A549 (cell line): ENCODE measurements at regions not wholly inside any gene's neighbourhood (a gene's known extent, or its start where the extent isn't known, plus 50 kb on each side); places are given as distances from the start of the nearest gene placed in this dataset.

Experiments used
- ATAC-seq, 2 experiments: fragments of 200-7000 bp in 1 of 2; fragments of >200 bp in 1 of 2; cut with Nextera tagmentation in 1 of 2; cut with Tn5 transposase in 1 of 2; 3 replicates each; pipeline versions ENCODE4 v1.8.0 to v1.9.1; 2018 to 2020; ENCODE audit warnings: mild to moderate bottlenecking in 1 of 2, moderate library complexity in 1 of 2
- CTCF ChIA-PET: fragments of 300-600 bp; sonication (Branson Sonifier 250); formaldehyde crosslinking; extraction: SDS; loops from one replicate; lab custom pipeline; 2021; ENCODE audit warnings: antibody characterized with exemption, inconsistent platforms; lab: Yijun Ruan, JAX
- POLR2A ChIA-PET: fragments of 350-600 bp; formaldehyde crosslinking; extraction: SDS; loops from one replicate; lab custom pipeline; 2021; ENCODE audit warnings: antibody characterized with exemption, inconsistent platforms; lab: Yijun Ruan, JAX
- DNase-seq, 2 experiments: peaks; one replicate each; pipeline versions ENCODE4 v3.0.0 to v3.0.0-alpha.2; 2011 to 2016; ENCODE audit warnings: low read depth in 1 of 2, low spot score in 1 of 2
- FAIRE-seq: peaks from 2 replicates; lab custom pipeline; 2011; peaks lifted over from hg19 to GRCh38; lab: Jason Lieb, UNC
- H3K27ac ChIP-seq, 2 experiments: fragments of >200 bp; sonication (Bioruptor Twin); formaldehyde crosslinking; 3 replicates each; pipeline ENCODE4 v1.5.1; 2016 to 2017
- H3K4me1 ChIP-seq: fragments of >200 bp; sonication (Bioruptor Twin); formaldehyde crosslinking; 3 replicates; pipeline ENCODE4 v1.6.1; 2016
- H3K4me2 ChIP-seq: fragments of >200 bp; sonication (Bioruptor Twin); formaldehyde crosslinking; 3 replicates; pipeline ENCODE4 v1.6.1; 2016
- H3K4me3 ChIP-seq: fragments of >200 bp; sonication (Bioruptor Twin); formaldehyde crosslinking; 3 replicates; pipeline ENCODE4 v1.5.1; 2016
- H3K9me3 ChIP-seq: fragments of >200 bp; sonication (Bioruptor Twin); formaldehyde crosslinking; 3 replicates; pipeline ENCODE4 v1.6.1; 2016
- CBX2 ChIP-seq: fragments of 200-600 bp; sonication (generic); IDR thresholded peaks from 2 replicates; pipeline ENCODE4 v1.6.1; 2016; ENCODE audit warnings: low read depth, mild to moderate bottlenecking, borderline replicate concordance
- CHD2 ChIP-seq: fragments of 150-350 bp; IDR thresholded peaks from 2 replicates; pipeline ENCODE4 v1.6.1; 2014; ENCODE audit warnings: low read length; ENCODE audit not compliant: partially characterized antibody
- CHD4 ChIP-seq: fragments of 200-600 bp; sonication (generic); IDR thresholded peaks from 2 replicates; pipeline ENCODE4 v1.6.1; 2016; ENCODE audit warnings: antibody characterized with exemption, mild to moderate bottlenecking, borderline replicate concordance
- ESRRA ChIP-seq: fragments of 150-350 bp; IDR thresholded peaks from 2 replicates; pipeline ENCODE4 v1.6.1; 2014; ENCODE audit warnings: mild to moderate bottlenecking, low read length, borderline replicate concordance
- GATA3 ChIP-seq: IDR thresholded peaks from 2 replicates; pipeline ENCODE4 v1.6.1; 2012; ENCODE audit warnings: borderline replicate concordance
- HOXA7 ChIP-seq: fragments of 250-450 bp; sonication (Bioruptor Pico); IDR thresholded peaks from 2 replicates; pipeline ENCODE4 v1.5.0; 2020; ENCODE audit warnings: mild to moderate bottlenecking, moderate library complexity
- HOXB13 ChIP-seq: fragments of 250-450 bp; sonication (Bioruptor Pico); IDR thresholded peaks from 2 replicates; pipeline ENCODE4 v1.5.0; 2020; ENCODE audit warnings: low read depth, mild to moderate bottlenecking, moderate library complexity
- KDM1A ChIP-seq: fragments of 200-600 bp; sonication (generic); IDR thresholded peaks from 2 replicates; pipeline ENCODE4 v1.6.1; 2016; ENCODE audit warnings: low read depth, mild to moderate bottlenecking
- KDM5A ChIP-seq: fragments of 200-600 bp; sonication (generic); IDR thresholded peaks from 2 replicates; pipeline ENCODE4 v1.6.1; 2016; ENCODE audit warnings: antibody characterized with exemption, mild to moderate bottlenecking
- MAX ChIP-seq: IDR thresholded peaks from 2 replicates; pipeline ENCODE4 v1.6.1; 2012
- NR3C1 ChIP-seq: fragments of >200 bp; sonication (Bioruptor Twin); formaldehyde crosslinking; IDR thresholded peaks from 3 replicates; pipeline ENCODE4 v1.6.1; 2017
- RARB ChIP-seq: fragments of 250-450 bp; sonication (Bioruptor Pico); IDR thresholded peaks from 2 replicates; pipeline ENCODE4 v1.8.0; 2021; ENCODE audit warnings: mild to moderate bottlenecking, moderate library complexity
- RCOR1 ChIP-seq: fragments of 150-350 bp; IDR thresholded peaks from 2 replicates; pipeline ENCODE4 v1.6.1; 2014; ENCODE audit warnings: antibody characterized with exemption, low read length, low read depth
- RFX5 ChIP-seq: fragments of 450-650 bp; IDR thresholded peaks from 2 replicates; pipeline ENCODE4 v1.7.1; 2014; ENCODE audit warnings: antibody characterized with exemption, mild to moderate bottlenecking, moderate library complexity
- SREBF2 ChIP-seq: fragments of 450-650 bp; IDR thresholded peaks from 2 replicates; pipeline ENCODE4 v1.6.1; 2014; ENCODE audit warnings: mild to moderate bottlenecking, moderate library complexity
- TP53 ChIP-seq: fragments of 250-450 bp; sonication (Bioruptor Pico); IDR thresholded peaks from 2 replicates; pipeline ENCODE4 v1.5.0; 2021; ENCODE audit warnings: mild to moderate bottlenecking, moderate library complexity
- ZFP36 ChIP-seq: fragments of 450-650 bp; IDR thresholded peaks from 2 replicates; pipeline ENCODE4 v1.6.1; 2014; ENCODE audit warnings: borderline replicate concordance; ENCODE audit not compliant: partially characterized antibody
- ZSCAN20 ChIP-seq: fragments of 250-450 bp; sonication (Bioruptor Pico); IDR thresholded peaks from 2 replicates; pipeline ENCODE4 v1.8.0; 2022; ENCODE audit warnings: mild to moderate bottlenecking, moderate library complexity
- WGBS: methylation state at CpG from one replicate; pipeline ENCODE4 v1.1.6; 2017; ENCODE audit errors: missing lambda C conversion rate; 5-methylcytosine and 5-hydroxymethylcytosine counted together
- TF ChIP-seq, protein P1 (sequence below): IDR thresholded peaks from 2 replicates; pipeline ENCODE4 v1.6.1; 2012; ENCODE audit warnings: low read depth, borderline replicate concordance
- TF ChIP-seq, protein P2 (sequence below): fragments of 450-650 bp; IDR thresholded peaks from 2 replicates; pipeline ENCODE4 v1.6.1; 2014; ENCODE audit warnings: antibody characterized with exemption
- TF ChIP-seq, protein P3 (sequence below): fragments of 200-600 bp; sonication (generic); IDR thresholded peaks from 2 replicates; pipeline ENCODE4 v1.6.1; 2016; ENCODE audit warnings: antibody characterized with exemption, mild to moderate bottlenecking, moderate library complexity
- TF ChIP-seq, protein P4 (sequence below): fragments of 250-450 bp; sonication (Bioruptor Pico); IDR thresholded peaks from 2 replicates; pipeline ENCODE4 v1.5.0; 2021; ENCODE audit warnings: mild to moderate bottlenecking, moderate library complexity, borderline replicate concordance

DNA sequence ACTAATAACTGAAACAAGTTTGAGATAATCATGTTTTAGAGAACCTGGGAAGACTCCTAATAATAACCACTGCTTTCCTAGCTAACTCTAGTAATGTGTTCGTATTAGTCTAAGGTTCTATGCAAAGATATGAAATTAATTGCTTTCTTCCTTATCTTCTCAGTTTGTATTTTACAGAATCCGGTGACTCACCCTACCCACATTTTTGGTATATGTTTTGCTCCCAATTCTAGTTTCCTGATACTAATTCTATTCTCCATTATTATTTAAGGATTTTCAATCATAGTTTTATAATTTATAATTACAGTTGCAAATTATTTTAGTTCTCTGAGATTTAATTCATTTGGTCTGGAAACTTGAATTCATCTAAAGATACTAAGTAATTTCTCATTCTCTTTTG, 394.6 kb upstream of the SETBP1 start:
- POLR2A ChIA-PET, result no interaction called here
- WGBS, result 3% methylated on average over 2 of the region's 2 CpGs
- DNase-seq (no peak), ATAC-seq (no peak)
- Histone ChIP-seq H3K4me2 (no peak overlapping the region), H3K9me3 (no peaks in the 10 kb centered on the region), H3K27ac (no peak overlapping the region), H3K4me1 (no peaks in the 10 kb centered on the region)
- TF ChIP-seq HOXA7, result no peak
- TF ChIP-seq ESRRA, result no peak
- no peak for TF ChIP-seq CHD4
- TF ChIP-seq RFX5, result no peak
- TF ChIP-seq CBX2, result no peak
- TF ChIP-seq ZSCAN20 (CRISPR knock-in tag), result no peak
- no peak for TF ChIP-seq GATA3
- TF ChIP-seq NR3C1, result no peak
- TF ChIP-seq SREBF2, result no peak
- no peak for TF ChIP-seq ZFP36
- TF ChIP-seq, protein P1, sequence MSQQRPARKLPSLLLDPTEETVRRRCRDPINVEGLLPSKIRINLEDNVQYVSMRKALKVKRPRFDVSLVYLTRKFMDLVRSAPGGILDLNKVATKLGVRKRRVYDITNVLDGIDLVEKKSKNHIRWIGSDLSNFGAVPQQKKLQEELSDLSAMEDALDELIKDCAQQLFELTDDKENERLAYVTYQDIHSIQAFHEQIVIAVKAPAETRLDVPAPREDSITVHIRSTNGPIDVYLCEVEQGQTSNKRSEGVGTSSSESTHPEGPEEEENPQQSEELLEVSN, result no peak
- TF ChIP-seq, protein P2, sequence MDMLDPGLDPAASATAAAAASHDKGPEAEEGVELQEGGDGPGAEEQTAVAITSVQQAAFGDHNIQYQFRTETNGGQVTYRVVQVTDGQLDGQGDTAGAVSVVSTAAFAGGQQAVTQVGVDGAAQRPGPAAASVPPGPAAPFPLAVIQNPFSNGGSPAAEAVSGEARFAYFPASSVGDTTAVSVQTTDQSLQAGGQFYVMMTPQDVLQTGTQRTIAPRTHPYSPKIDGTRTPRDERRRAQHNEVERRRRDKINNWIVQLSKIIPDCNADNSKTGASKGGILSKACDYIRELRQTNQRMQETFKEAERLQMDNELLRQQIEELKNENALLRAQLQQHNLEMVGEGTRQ, result no peak
- TF ChIP-seq CHD2, result no peak
- no peak for TF ChIP-seq RCOR1
- TF ChIP-seq KDM1A, result no peak
- TF ChIP-seq TP53 (CRISPR knock-in tag), result no peak
- TF ChIP-seq, protein P3, sequence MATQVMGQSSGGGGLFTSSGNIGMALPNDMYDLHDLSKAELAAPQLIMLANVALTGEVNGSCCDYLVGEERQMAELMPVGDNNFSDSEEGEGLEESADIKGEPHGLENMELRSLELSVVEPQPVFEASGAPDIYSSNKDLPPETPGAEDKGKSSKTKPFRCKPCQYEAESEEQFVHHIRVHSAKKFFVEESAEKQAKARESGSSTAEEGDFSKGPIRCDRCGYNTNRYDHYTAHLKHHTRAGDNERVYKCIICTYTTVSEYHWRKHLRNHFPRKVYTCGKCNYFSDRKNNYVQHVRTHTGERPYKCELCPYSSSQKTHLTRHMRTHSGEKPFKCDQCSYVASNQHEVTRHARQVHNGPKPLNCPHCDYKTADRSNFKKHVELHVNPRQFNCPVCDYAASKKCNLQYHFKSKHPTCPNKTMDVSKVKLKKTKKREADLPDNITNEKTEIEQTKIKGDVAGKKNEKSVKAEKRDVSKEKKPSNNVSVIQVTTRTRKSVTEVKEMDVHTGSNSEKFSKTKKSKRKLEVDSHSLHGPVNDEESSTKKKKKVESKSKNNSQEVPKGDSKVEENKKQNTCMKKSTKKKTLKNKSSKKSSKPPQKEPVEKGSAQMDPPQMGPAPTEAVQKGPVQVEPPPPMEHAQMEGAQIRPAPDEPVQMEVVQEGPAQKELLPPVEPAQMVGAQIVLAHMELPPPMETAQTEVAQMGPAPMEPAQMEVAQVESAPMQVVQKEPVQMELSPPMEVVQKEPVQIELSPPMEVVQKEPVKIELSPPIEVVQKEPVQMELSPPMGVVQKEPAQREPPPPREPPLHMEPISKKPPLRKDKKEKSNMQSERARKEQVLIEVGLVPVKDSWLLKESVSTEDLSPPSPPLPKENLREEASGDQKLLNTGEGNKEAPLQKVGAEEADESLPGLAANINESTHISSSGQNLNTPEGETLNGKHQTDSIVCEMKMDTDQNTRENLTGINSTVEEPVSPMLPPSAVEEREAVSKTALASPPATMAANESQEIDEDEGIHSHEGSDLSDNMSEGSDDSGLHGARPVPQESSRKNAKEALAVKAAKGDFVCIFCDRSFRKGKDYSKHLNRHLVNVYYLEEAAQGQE, result no peak
- no peak for TF ChIP-seq MAX
- TF ChIP-seq HOXB13, result no peak
- TF ChIP-seq, all 56 proteins: peak for 0
- no peak overlapping the region for H3K4me3 ChIP-seq
- FAIRE-seq, result no peak
- CTCF ChIA-PET, result no interaction called here

DNA sequence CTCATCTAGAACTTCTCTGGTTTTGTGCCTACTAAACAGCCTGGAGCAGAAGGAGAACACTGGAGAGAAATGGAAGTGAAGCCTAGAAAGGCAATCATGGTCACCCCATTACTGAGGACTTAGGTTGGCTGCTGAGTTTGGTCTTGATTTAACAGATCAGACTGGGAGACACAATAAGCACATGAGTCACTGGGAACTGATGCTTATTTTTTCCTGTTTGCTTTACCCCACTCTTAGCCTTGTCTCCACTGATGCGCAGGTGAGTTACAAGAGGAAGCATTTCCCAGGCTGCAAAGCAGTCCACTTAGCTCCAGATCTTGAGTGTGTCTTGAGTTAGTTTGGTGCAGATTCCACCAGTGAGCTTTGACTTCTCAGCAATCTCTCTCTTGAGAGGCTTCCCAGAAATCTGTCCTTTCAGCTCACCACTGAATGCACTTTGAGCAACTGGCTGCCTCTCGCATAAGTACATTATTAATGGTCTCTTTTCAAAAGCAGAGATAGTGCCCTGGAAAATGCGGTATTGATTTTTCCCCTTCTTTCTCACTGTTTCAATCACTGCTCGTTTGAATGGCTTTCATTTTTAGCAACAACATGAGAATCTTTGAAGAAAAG, 390.2 kb upstream of the SETBP1 start:
- no peak overlapping the region for H3K4me3 ChIP-seq
- 39% methylated on average over 4 of the region's 4 CpGs for WGBS
- DNase-seq (no peak), FAIRE-seq (no peak), ATAC-seq (no peak)
- POLR2A ChIA-PET, result no interaction called here
- H3K27ac ChIP-seq, result no peak overlapping the region
- CTCF ChIA-PET, result no interaction called here
- H3K9me3 ChIP-seq, result no peaks in the 10 kb centered on the region
- TF ChIP-seq KDM5A (no peak), CBX2 (no peak), RARB (CRISPR knock-in tag) (no peak)
- TF ChIP-seq, protein P4, sequence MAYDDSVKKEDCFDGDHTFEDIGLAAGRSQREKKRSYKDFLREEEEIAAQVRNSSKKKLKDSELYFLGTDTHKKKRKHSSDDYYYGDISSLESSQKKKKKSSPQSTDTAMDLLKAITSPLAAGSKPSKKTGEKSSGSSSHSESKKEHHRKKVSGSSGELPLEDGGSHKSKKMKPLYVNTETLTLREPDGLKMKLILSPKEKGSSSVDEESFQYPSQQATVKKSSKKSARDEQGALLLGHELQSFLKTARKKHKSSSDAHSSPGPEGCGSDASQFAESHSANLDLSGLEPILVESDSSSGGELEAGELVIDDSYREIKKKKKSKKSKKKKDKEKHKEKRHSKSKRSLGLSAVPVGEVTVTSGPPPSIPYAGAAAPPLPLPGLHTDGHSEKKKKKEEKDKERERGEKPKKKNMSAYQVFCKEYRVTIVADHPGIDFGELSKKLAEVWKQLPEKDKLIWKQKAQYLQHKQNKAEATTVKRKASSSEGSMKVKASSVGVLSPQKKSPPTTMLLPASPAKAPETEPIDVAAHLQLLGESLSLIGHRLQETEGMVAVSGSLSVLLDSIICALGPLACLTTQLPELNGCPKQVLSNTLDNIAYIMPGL, result no peak
- TF ChIP-seq, protein P1, result no peak
- no peaks in the 10 kb centered on the region for H3K4me1 ChIP-seq
- H3K4me2 ChIP-seq, result no peak overlapping the region
